Neuronal stem cell (in vitro differentiated cells): ENCODE measurements at regions not wholly inside any gene's neighbourhood (a gene's known extent, or its start where the extent isn't known, plus 50 kb on each side); places are given as distances from the start of the nearest gene placed in this dataset.

Source experiments
- DNase-seq: peaks from one replicate; pipeline ENCODE4 v3.0.0-alpha.2; 2013; ENCODE audit warnings: low spot score
- H2AFZ ChIP-seq: one replicate; pipeline ENCODE4 v1.6.1; 2013; ENCODE audit warnings: mild to moderate bottlenecking, low read length, inconsistent platforms
- H2AK5ac ChIP-seq: 2 replicates; pipeline ENCODE4 v1.6.1; 2013; ENCODE audit warnings: low read depth, mild to moderate bottlenecking, inconsistent platforms, low read length, moderate library complexity, mixed read lengths
- H2BK120ac ChIP-seq: 2 replicates; pipeline ENCODE4 v1.6.1; 2013; ENCODE audit warnings: low read depth, mild to moderate bottlenecking, inconsistent platforms, low read length, moderate library complexity, mixed read lengths
- H2BK12ac ChIP-seq: one replicate; pipeline ENCODE4 v1.6.1; 2013; ENCODE audit warnings: low read length, inconsistent platforms
- H2BK15ac ChIP-seq: 2 replicates; pipeline ENCODE4 v1.6.1; 2013; ENCODE audit warnings: mild to moderate bottlenecking, low read length, inconsistent platforms, mixed read lengths
- H2BK5ac ChIP-seq: one replicate; pipeline ENCODE4 v1.6.1; 2013; ENCODE audit warnings: inconsistent platforms, mild to moderate bottlenecking, low read length, moderate library complexity
- H3K14ac ChIP-seq: one replicate; pipeline ENCODE4 v1.6.1; 2013; ENCODE audit warnings: low read length, inconsistent platforms
- H3K18ac ChIP-seq: 2 replicates; pipeline ENCODE4 v1.6.1; 2013; ENCODE audit warnings: low read length, inconsistent platforms
- H3K23ac ChIP-seq: 2 replicates; pipeline ENCODE4 v1.6.1; 2013; ENCODE audit warnings: low read depth, mild to moderate bottlenecking, mixed read lengths, low read length, inconsistent platforms; ENCODE audit not compliant: poor library complexity
- H3K27ac ChIP-seq: replicated peaks from 3 replicates; pipeline ENCODE4 v1.5.1; 2013; ENCODE audit warnings: low read length, inconsistent platforms
- H3K27me3 ChIP-seq, 3 experiments: 2 replicates each; pipeline ENCODE4 v1.6.1; 2013; ENCODE audit warnings: low read length in 3 of 3, mild to moderate bottlenecking in 2 of 3, inconsistent platforms in 1 of 3, low read depth in 1 of 3, mixed read lengths in 1 of 3, moderate library complexity in 1 of 3; ENCODE audit not compliant: control insufficient read depth in 3 of 3, insufficient read depth in 3 of 3
- H3K36me3 ChIP-seq, 2 donors: replicated peaks in 1 of 2; 2 replicates each; pipeline ENCODE4 v1.6.1; 2013; ENCODE audit warnings: low read length in 2 of 2; ENCODE audit not compliant: control insufficient read depth in 2 of 2, insufficient read depth in 2 of 2
- H3K4ac ChIP-seq: 2 replicates; pipeline ENCODE4 v1.6.1; 2013; ENCODE audit warnings: inconsistent platforms, mild to moderate bottlenecking, low read length, moderate library complexity
- H3K4me1 ChIP-seq, 2 donors: 1 replicate in 1 of 2; 2 replicates in 1 of 2; pipeline ENCODE4 v1.6.1; 2013; ENCODE audit warnings: low read length in 2 of 2, low read depth in 1 of 2; ENCODE audit not compliant: control insufficient read depth in 2 of 2, insufficient read depth in 1 of 2
- H3K4me2 ChIP-seq: one replicate; pipeline ENCODE4 v1.6.1; 2013; ENCODE audit warnings: mild to moderate bottlenecking, low read length, inconsistent platforms; ENCODE audit not compliant: insufficient read depth, poor library complexity, severe bottlenecking
- H3K4me3 ChIP-seq, 2 donors: 2 replicates each; pipeline ENCODE4 v1.5.1; 2013; ENCODE audit warnings: low read length in 2 of 2, mild to moderate bottlenecking in 2 of 2, inconsistent platforms in 1 of 2, moderate library complexity in 1 of 2
- H3K79me1 ChIP-seq: one replicate; pipeline ENCODE4 v1.6.1; 2013; ENCODE audit warnings: low read depth, mild to moderate bottlenecking, inconsistent platforms, low read length, moderate library complexity
- H3K9ac ChIP-seq: one replicate; pipeline ENCODE4 v1.6.1; 2013; ENCODE audit warnings: mild to moderate bottlenecking, low read depth, low read length, inconsistent platforms; ENCODE audit not compliant: poor library complexity
- H3K9me3 ChIP-seq, 2 donors: replicated peaks in 1 of 2; 2 replicates each; pipeline versions ENCODE3 to v1.6.1; 2013; ENCODE audit warnings: low read length in 2 of 2, mild to moderate bottlenecking in 2 of 2, inconsistent platforms in 1 of 2, low read depth in 1 of 2, mixed read lengths in 1 of 2, moderate library complexity in 1 of 2; ENCODE audit not compliant: control insufficient read depth in 2 of 2, insufficient read depth in 1 of 2
- H4K8ac ChIP-seq: one replicate; pipeline ENCODE4 v1.6.1; 2013; ENCODE audit warnings: low read depth, mild to moderate bottlenecking, inconsistent platforms, low read length, moderate library complexity
- H4K91ac ChIP-seq: one replicate; pipeline ENCODE4 v1.6.1; 2013; ENCODE audit warnings: low read length, low read depth, mild to moderate bottlenecking, inconsistent platforms; ENCODE audit not compliant: poor library complexity
- WGBS, 2 donors: extraction: QIAGEN DNeasy Blood & Tissue Kit; methylation state at CpG; one replicate each; pipeline ENCODE4 v1.1.7; 2013; ENCODE audit warnings: missing lambda C conversion rate in 2 of 2, mixed read lengths in 1 of 2; ENCODE audit not compliant: insufficient read length in 2 of 2, insufficient replicate concordance in 1 of 2; ENCODE audit errors: extremely low coverage in 2 of 2; 5-methylcytosine and 5-hydroxymethylcytosine counted together

DNA sequence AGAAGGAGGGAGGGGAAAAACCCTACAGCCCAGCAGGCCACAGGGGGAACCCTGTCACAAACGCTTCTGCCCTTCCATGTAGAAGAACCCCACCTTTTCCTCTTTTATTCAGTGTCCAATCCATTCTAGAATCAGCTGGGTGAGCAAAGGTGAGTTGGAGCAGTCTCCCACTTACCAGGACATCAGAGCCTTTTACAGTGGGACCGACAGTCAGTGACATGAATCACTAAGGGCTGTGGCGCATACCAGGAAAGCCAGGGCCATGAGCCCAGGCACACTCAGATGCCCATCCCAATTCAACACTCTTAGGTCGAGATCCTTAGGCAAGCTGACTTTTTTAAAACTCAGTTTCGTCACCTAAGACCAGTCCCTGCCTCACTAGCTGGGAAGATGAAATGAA is 146.1 kb downstream of the AQP9 start:
- peaks cover 6 to 10% of the 10 kb centered on the region in 2 donors for H3K4me1 ChIP-seq
- H3K9me3 ChIP-seq = peaks cover 0 to 2% of the 10 kb centered on the region in 2 donors
- H3K4me3 ChIP-seq = no peak overlapping the region
- H2AFZ ChIP-seq = no peak overlapping the region
- H4K91ac ChIP-seq = no peak overlapping the region
- H2BK5ac ChIP-seq = no peak overlapping the region
- H2BK12ac ChIP-seq = no peak overlapping the region
- H2BK15ac ChIP-seq = no peak overlapping the region
- no peak overlapping the region for H3K4me2 ChIP-seq
- H3K27ac ChIP-seq = no peak overlapping the region
- no peaks in the 10 kb centered on the region for H3K27me3 ChIP-seq
- DNase-seq = no peak
- no peak overlapping the region for H3K14ac ChIP-seq
- H3K9ac ChIP-seq = no peak overlapping the region
- no peaks in the 10 kb centered on the region for H3K36me3 ChIP-seq
- H3K18ac ChIP-seq = no peak overlapping the region
- H4K8ac ChIP-seq = no peak overlapping the region
- H2BK120ac ChIP-seq = no peak overlapping the region
- no CpG with 5 or more reads among the region's 5 CpGs for WGBS, 2 donors
- no peak overlapping the region for H3K4ac ChIP-seq
- no peak overlapping the region for H3K23ac ChIP-seq
- H2AK5ac ChIP-seq = no peak overlapping the region
- no peaks in the 10 kb centered on the region for H3K79me1 ChIP-seq

GRCh38 chr15:58285212-58285920 is 146.4 kb upstream of the LIPC start:
- no peaks in the 10 kb centered on the region for H3K27me3 ChIP-seq
- H3K9me3 ChIP-seq = peaks cover 0 to 2% of the 10 kb centered on the region in 2 donors
- no peak overlapping the region for H4K8ac ChIP-seq
- no peak overlapping the region for H3K4me2 ChIP-seq
- no peaks in the 10 kb centered on the region for H3K79me1 ChIP-seq
- no CpG with 5 or more reads among the region's 11 CpGs for WGBS, 2 donors
- no peak overlapping the region for H4K91ac ChIP-seq
- peaks cover 6 to 7% of the 10 kb centered on the region in 2 donors for H3K4me1 ChIP-seq
- H2BK5ac ChIP-seq = no peak overlapping the region
- no peak overlapping the region for H3K23ac ChIP-seq
- DNase-seq = no peak
- no peak overlapping the region for H3K4ac ChIP-seq
- H2AFZ ChIP-seq = no peak overlapping the region
- no peak overlapping the region for H2BK15ac ChIP-seq
- no peak overlapping the region for H3K14ac ChIP-seq
- no peak overlapping the region for H3K9ac ChIP-seq
- H2BK120ac ChIP-seq = no peak overlapping the region
- no peak overlapping the region for H3K27ac ChIP-seq
- no peak overlapping the region for H2AK5ac ChIP-seq
- no peaks in the 10 kb centered on the region for H3K36me3 ChIP-seq
- no peak overlapping the region for H3K18ac ChIP-seq
- H2BK12ac ChIP-seq = no peak overlapping the region
- H3K4me3 ChIP-seq = no peak overlapping the region

DNA sequence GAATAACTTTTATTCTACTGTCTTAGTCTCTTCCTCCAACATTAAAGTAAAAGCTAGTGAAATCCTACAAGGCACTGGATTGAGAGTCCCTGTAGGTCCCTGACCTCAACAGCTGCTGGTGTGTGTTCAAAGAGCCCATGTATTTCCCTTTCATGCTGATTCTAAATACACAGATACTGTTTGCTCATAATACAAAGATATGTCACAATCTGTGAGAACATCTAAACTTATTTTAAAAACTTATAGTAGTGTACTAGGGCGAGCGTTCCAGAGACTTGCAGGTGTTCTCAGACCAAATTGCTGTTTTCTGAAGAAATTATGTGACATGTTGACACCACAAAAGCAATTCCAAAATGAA is 145.9 kb upstream of the LIPC start:
- Histone ChIP-seq H3K18ac (no peak overlapping the region), H3K4me1 (peaks cover 6 to 7% of the 10 kb centered on the region in 2 donors), H3K23ac (no peak overlapping the region), H3K4me3 (no peak overlapping the region), H4K91ac (no peak overlapping the region), H3K14ac (no peak overlapping the region), H3K36me3 (no peaks in the 10 kb centered on the region), H3K4me2 (no peak overlapping the region), H2BK12ac (no peak overlapping the region), H3K4ac (no peak overlapping the region), H3K27me3 (no peaks in the 10 kb centered on the region), H2AK5ac (no peak overlapping the region), H3K9me3 (peaks cover 0 to 2% of the 10 kb centered on the region in 2 donors), H3K27ac (no peak overlapping the region), H2BK120ac (no peak overlapping the region), H2BK5ac (no peak overlapping the region), H4K8ac (no peak overlapping the region), H2AFZ (no peak overlapping the region), H3K9ac (no peak overlapping the region), H3K79me1 (no peaks in the 10 kb centered on the region), H2BK15ac (no peak overlapping the region)
- WGBS, 2 donors = no CpG with 5 or more reads among the region's 2 CpGs
- no peak for DNase-seq

- H3K18ac ChIP-seq = no peak overlapping the region
- no peak for DNase-seq
- H4K91ac ChIP-seq = no peak overlapping the region
- H3K4ac ChIP-seq = no peak overlapping the region
- no peak overlapping the region for H3K4me2 ChIP-seq
- H3K9ac ChIP-seq = no peak overlapping the region
- H3K4me3 ChIP-seq = no peak overlapping the region
- no peak overlapping the region for H2BK15ac ChIP-seq
- H3K23ac ChIP-seq = no peak overlapping the region
- H2AK5ac ChIP-seq = no peak overlapping the region
- H3K9me3 ChIP-seq = peaks cover 0 to 2% of the 10 kb centered on the region in 2 donors
- H2BK5ac ChIP-seq = no peak overlapping the region
- H3K27me3 ChIP-seq = no peaks in the 10 kb centered on the region
- no peaks in the 10 kb centered on the region for H3K36me3 ChIP-seq
- no peak overlapping the region for H3K14ac ChIP-seq
- WGBS, 2 donors = no CpG with 5 or more reads among the region's 4 CpGs
- no peak overlapping the region for H2BK12ac ChIP-seq
- H3K4me1 ChIP-seq = peaks cover 6 to 7% of the 10 kb centered on the region in 2 donors
- H3K27ac ChIP-seq = no peak overlapping the region
- H3K79me1 ChIP-seq = no peaks in the 10 kb centered on the region
- no peak overlapping the region for H2BK120ac ChIP-seq
- H2AFZ ChIP-seq = no peak overlapping the region
- no peak overlapping the region for H4K8ac ChIP-seq
Observed at GRCh38 chr15:58286523-58286922, 145.3 kb upstream of the LIPC start.
